ENCODE measurements at regions not wholly inside any gene's neighbourhood (a gene's known extent, or its start where the extent isn't known, plus 50 kb on each side); places are given as distances from the start of the nearest gene placed in this dataset.
"Not testable (repeated sequence)": the region's sequence is repeated elsewhere in the genome, so short reads cannot be mapped to it uniquely, and the experiment has no call there.

- no peak for DNase-seq
Observed at GRCh38 chr7:142602183-142602582, 147.1 kb upstream of the PRSS1 start.

- no peak for DNase-seq
Observed at GRCh38 chr7:142598297-142598696, 151.0 kb upstream of the PRSS1 start.

GRCh38 chr7:142597547-142597946 lies 151.7 kb upstream of the PRSS1 start:
- no peak for DNase-seq

GRCh38 chr7:142595816-142596516 lies 153.3 kb upstream of the PRSS1 start:
- DNase-seq: no peak

GRCh38 chr7:142594078-142594477 lies 155.2 kb upstream of the PRSS1 start:
- DNase-seq: no peak

- no peak for DNase-seq
Observed at GRCh38 chr7:142593106-142593505, 156.2 kb upstream of the PRSS1 start.

- no peak for DNase-seq
Observed at GRCh38 chr7:142592664-142593063, 156.6 kb upstream of the PRSS1 start.

GRCh38 chr7:142592231-142592630 lies 157.0 kb upstream of the PRSS1 start:
- no peak for DNase-seq

GRCh38 chr7:142590830-142591457 lies 158.3 kb upstream of the PRSS1 start:
- DNase-seq: no peak

- DNase-seq: no peak
Observed at GRCh38 chr7:142590077-142590476, 159.2 kb upstream of the PRSS1 start.

- peak; percentile 11 for DNase-seq
Observed at GRCh38 chr7:142587578-142588191, 161.6 kb upstream of the PRSS1 start.

- DNase-seq: no peak
Observed at GRCh38 chr7:142586611-142587010, 162.7 kb upstream of the PRSS1 start.

GRCh38 chr7:142585425-142585824 lies 163.8 kb upstream of the PRSS1 start:
- no peak for DNase-seq

- DNase-seq: no peak
Observed at GRCh38 chr7:142584765-142585164, 164.5 kb upstream of the PRSS1 start.

GRCh38 chr7:142583446-142583845 lies 165.8 kb upstream of the PRSS1 start:
- no peak for DNase-seq

GRCh38 chr7:142582351-142582750 lies 166.9 kb upstream of the PRSS1 start:
- DNase-seq: no peak

GRCh38 chr7:142581341-142581740 lies 167.9 kb upstream of the PRSS1 start:
- DNase-seq: no peak

- no peak for DNase-seq
Observed at GRCh38 chr7:142579946-142580345, 169.3 kb upstream of the PRSS1 start.

GRCh38 chr7:142575351-142575750 lies 173.9 kb upstream of the PRSS1 start:
- DNase-seq: not testable (repeated sequence)

GRCh38 chr7:142571581-142571980 lies 177.7 kb upstream of the PRSS1 start:
- no peak for DNase-seq

GRCh38 chr7:142569851-142570250 lies 179.4 kb upstream of the PRSS1 start:
- DNase-seq: no peak

GRCh38 chr7:142568435-142569097 lies 180.7 kb upstream of the PRSS1 start:
- DNase-seq: no peak

- peak; percentile 47 for DNase-seq
Observed at GRCh38 chr7:142567201-142568075, 181.8 kb upstream of the PRSS1 start.

All from NCI-H2171 (cell line).